HCT116 (cell line): ENCODE measurements at regions not wholly inside any gene's neighbourhood (a gene's known extent, or its start where the extent isn't known, plus 50 kb on each side); places are given as distances from the start of the nearest gene placed in this dataset.

Source experiments
- ATAC-seq: fragments of 200-7000 bp; cut with Tn5 transposase; 2 replicates; pipeline ENCODE4 v1.9.1; 2020; ENCODE audit warnings: mild to moderate bottlenecking, moderate library complexity
- BruUV-seq: library from RNA; stranded (reverse); fragments of 400-500 nt; replicated peaks from 2 replicates; lab custom pipeline; 2021; lab: Mats Ljungman, UMichigan
- CTCF ChIA-PET: fragments of 300-600 bp; sonication (Branson Sonifier 250); formaldehyde crosslinking; loops from one replicate; lab custom pipeline; 2021; ENCODE audit warnings: antibody characterized with exemption; lab: Charles Lee
- POLR2A ChIA-PET: fragments of 300-600, 350-600 bp; sonication (Branson Sonifier 250); formaldehyde crosslinking; loops from one replicate; lab custom pipeline; 2021; ENCODE audit warnings: antibody characterized with exemption; lab: Charles Lee
- RAD21 ChIA-PET, 2 experiments: fragments of 300-600 bp; sonication (Branson Sonifier 250); formaldehyde crosslinking; loops; one replicate each; lab custom pipeline; 2023; ENCODE audit warnings: low total read pairs in 2 of 2; ENCODE audit not compliant: uncharacterized antibody in 2 of 2, unreplicated experiment in 2 of 2, low non-redundant PET in 1 of 2; lab: Charles Lee
- DNase-seq: peaks from one replicate; pipeline ENCODE4 v3.0.0-alpha.2; 2010; ENCODE audit warnings: low read depth, low spot score
- H2AFZ ChIP-seq: fragments of 200-600 bp; shearing (Covaris generic), sonication (generic); 2 replicates; pipeline ENCODE4 v1.6.1; 2017; ENCODE audit warnings: low read depth, mixed run types, mixed read lengths, antibody characterized with exemption, low read length; ENCODE audit not compliant: poor library complexity, severe bottlenecking
- H3K27ac ChIP-seq: 2 replicates; pipeline ENCODE4 v1.5.1; 2012; ENCODE audit warnings: low read depth, low read length
- H3K27me3 ChIP-seq: fragments of 200-600 bp; sonication (generic); 2 replicates; pipeline ENCODE4 v1.6.1; 2016; ENCODE audit warnings: mixed run types, low read length, mixed read lengths; ENCODE audit not compliant: insufficient read depth
- H3K36me3 ChIP-seq, 2 experiments: fragments of 200-500 bp in 1 of 2; fragments of 200-600 bp in 1 of 2; sonication (Bioruptor generic) in 1 of 2; sonication (generic) in 1 of 2; 2 replicates each; pipeline versions ENCODE4 v1.5.1 to v1.6.1; 2014 to 2016; ENCODE audit warnings: low read length in 2 of 2, inconsistent platforms in 1 of 2, mixed read lengths in 1 of 2, mixed run types in 1 of 2; ENCODE audit not compliant: insufficient read depth in 2 of 2, control insufficient read depth in 1 of 2
- H3K4me1 ChIP-seq, 2 experiments: fragments of 200-600 bp in 1 of 2; sonication (generic) in 1 of 2; 2 replicates each; pipeline versions ENCODE4 v1.5.1 to v1.6.1; 2012 to 2017; ENCODE audit warnings: low read length in 2 of 2, inconsistent platforms in 1 of 2, mild to moderate bottlenecking in 1 of 2, mixed read lengths in 1 of 2, mixed run types in 1 of 2, moderate library complexity in 1 of 2; ENCODE audit not compliant: insufficient read depth in 2 of 2, control insufficient read depth in 1 of 2
- H3K4me2 ChIP-seq: fragments of 200-600 bp; sonication (generic); 2 replicates; pipeline ENCODE4 v1.6.1; 2017; ENCODE audit warnings: mixed run types, low read length, mixed read lengths
- H3K4me3 ChIP-seq, 2 experiments: fragments of 200-600 bp in 1 of 2; sonication (generic) in 1 of 2; replicated peaks in 1 of 2; 2 replicates each; pipeline ENCODE4 v1.5.1; 2011 to 2016; ENCODE audit warnings: low read length in 2 of 2, control low read depth in 1 of 2, low read depth in 1 of 2, mild to moderate bottlenecking in 1 of 2, mixed read lengths in 1 of 2, mixed run types in 1 of 2
- H3K79me2 ChIP-seq: fragments of 200-600 bp; sonication (generic); 2 replicates; pipeline ENCODE4 v1.6.1; 2017; ENCODE audit warnings: mild to moderate bottlenecking, mixed run types, low read length, moderate library complexity, mixed read lengths; ENCODE audit not compliant: insufficient read depth
- H3K9ac ChIP-seq: fragments of 200-600 bp; sonication (generic); 2 replicates; pipeline ENCODE4 v1.6.1; 2016; ENCODE audit warnings: low read length, mixed read lengths
- H3K9me2 ChIP-seq: fragments of 200-600 bp; sonication (generic), shearing (Covaris generic); 2 replicates; pipeline ENCODE4 v1.6.1; 2017; ENCODE audit warnings: mixed run types, mild to moderate bottlenecking, moderate library complexity; ENCODE audit not compliant: insufficient read depth
- H3K9me3 ChIP-seq, 2 experiments: fragments of 200-500 bp in 1 of 2; fragments of 200-600 bp in 1 of 2; sonication (Bioruptor generic) in 1 of 2; sonication (generic) in 1 of 2; 2 replicates each; pipeline ENCODE4 v1.6.1; 2014 to 2017; ENCODE audit warnings: low read length in 2 of 2, mixed read lengths in 2 of 2, inconsistent platforms in 1 of 2, low read depth in 1 of 2, mild to moderate bottlenecking in 1 of 2, mixed run types in 1 of 2, moderate library complexity in 1 of 2; ENCODE audit not compliant: control insufficient read depth in 1 of 2, insufficient read depth in 1 of 2
- H4K20me1 ChIP-seq: fragments of 200-600 bp; sonication (generic), shearing (Covaris generic); 2 replicates; pipeline ENCODE4 v1.6.1; 2017; ENCODE audit warnings: mixed run types, mild to moderate bottlenecking, moderate library complexity; ENCODE audit not compliant: insufficient read depth
- ATF3 ChIP-seq: IDR thresholded peaks from 2 replicates; pipeline ENCODE4 v1.6.1; 2012
- CEBPB ChIP-seq: IDR thresholded peaks from 2 replicates; pipeline ENCODE4 v1.6.1; 2012; ENCODE audit warnings: low read depth
- CTCF ChIP-seq, 3 experiments: fragments of 200-600 bp in 1 of 3; sonication (generic) in 1 of 3; IDR thresholded peaks in 2 of 3; conservative IDR thresholded peaks in 1 of 3; 2 replicates each; pipeline ENCODE4 v1.5.1; 2012 to 2017; ENCODE audit warnings: low read depth in 2 of 3, low read length in 2 of 3, antibody characterized with exemption in 1 of 3, borderline replicate concordance in 1 of 3, control low read depth in 1 of 3, mild to moderate bottlenecking in 1 of 3, mixed read lengths in 1 of 3, mixed run types in 1 of 3, moderate library complexity in 1 of 3; ENCODE audit not compliant: insufficient read depth in 1 of 3
- EGR1 ChIP-seq: IDR thresholded peaks from 2 replicates; pipeline ENCODE4 v1.6.1; 2012; ENCODE audit warnings: low read depth
- EZH2 ChIP-seq: fragments of 200-600 bp; sonication (generic); IDR thresholded peaks from 2 replicates; pipeline ENCODE4 v1.6.1; 2017; ENCODE audit warnings: antibody characterized with exemption, mixed run types
- EZH2phosphoT487 ChIP-seq: fragments of 200-600 bp; IDR thresholded peaks from 2 replicates; pipeline ENCODE4 v1.6.1; 2018; ENCODE audit warnings: antibody characterized with exemption, borderline replicate concordance
- FOSL1 ChIP-seq: IDR thresholded peaks from 2 replicates; pipeline ENCODE4 v1.6.1; 2012; ENCODE audit warnings: low read depth
- JUND ChIP-seq: IDR thresholded peaks from 2 replicates; pipeline ENCODE4 v1.6.1; 2012
- MAX ChIP-seq: IDR thresholded peaks from 2 replicates; pipeline ENCODE4 v1.6.1; 2012
- POLR2A ChIP-seq: IDR thresholded peaks from 2 replicates; pipeline ENCODE4 v1.7.0; 2011; ENCODE audit warnings: borderline replicate concordance; ENCODE audit not compliant: insufficient read depth, insufficient read length; ENCODE audit errors: extremely low read depth
- POLR2AphosphoS5 ChIP-seq: IDR thresholded peaks from 2 replicates; pipeline ENCODE4 v1.6.1; 2011; ENCODE audit warnings: mild to moderate bottlenecking, low read depth, low read length, moderate library complexity
- SIN3A ChIP-seq: IDR thresholded peaks from 2 replicates; pipeline ENCODE4 v1.6.1; 2012; ENCODE audit warnings: low read depth
- TCF7L2 ChIP-seq: IDR thresholded peaks from 2 replicates; pipeline ENCODE4 v1.7.0; 2011; ENCODE audit warnings: borderline replicate concordance, inconsistent platforms; ENCODE audit not compliant: insufficient read depth, insufficient read length; ENCODE audit errors: extremely low read depth
- YY1 ChIP-seq: IDR thresholded peaks from 2 replicates; pipeline ENCODE4 v1.6.1; 2011; ENCODE audit warnings: low read length, low read depth, moderate library complexity, mild to moderate bottlenecking; ENCODE audit not compliant: insufficient replicate concordance; ENCODE audit errors: extremely low read depth
- ZBTB33 ChIP-seq: IDR thresholded peaks from 2 replicates; pipeline ENCODE4 v1.6.1; 2011; ENCODE audit warnings: mild to moderate bottlenecking, low read length, moderate library complexity; ENCODE audit not compliant: insufficient replicate concordance; ENCODE audit errors: extremely low read depth
- intact Hi-C: fragments of 100-400 bp; cut with micrococcal nuclease; formaldehyde crosslinking; loops from 2 replicates; pipeline ENCODE4 v1.10.0; 2022

- H3K9ac ChIP-seq, result no peak overlapping the region
- H3K27me3 ChIP-seq, result no peaks in the 10 kb centered on the region
- H3K36me3 ChIP-seq, result no peaks in the 10 kb centered on the region
- ChIA-PET CTCF (no interaction called here), POLR2A (no interaction called here), RAD21 (no interaction called here)
- ATAC-seq (no peak), DNase-seq (no peak)
- H3K79me2 ChIP-seq, result no peaks in the 10 kb centered on the region
- TF ChIP-seq EGR1 (no peak), JUND (no peak), SIN3A (no peak), ATF3 (no peak), EZH2 (no peak), YY1 (no peak), POLR2A (no peak), POLR2AphosphoS5 (no peak), CTCF (IDR thresholded peaks at IDR 0.05 in 2 of 3, conservative IDR thresholded peaks at IDR 0.05 in 1 of 3; ENCODE audit: borderline replicate concordance in 1 of 3, insufficient read depth in 1 of 3, low read depth in 2 of 3, low read length in 2 of 3) (no peak), CEBPB (no peak), TCF7L2 (no peak), MAX (no peak), FOSL1 (no peak), ZBTB33 (no peak), EZH2phosphoT487 (no peak)
- no peaks in the 10 kb centered on the region for H3K9me2 ChIP-seq
- intact Hi-C loops, result loop anchor here (5.0 kb wide), 2 partner anchors 592 to 887 kb away; no protein-coding TSS in a partner anchor
- no peaks in the 10 kb centered on the region for H4K20me1 ChIP-seq
- no peak overlapping the region for H3K4me3 ChIP-seq
- no peak overlapping the region for H3K4me2 ChIP-seq
- H3K4me1 ChIP-seq, result peaks cover 2 to 11% of the 10 kb centered on the region in 2 experiments; a peak in 3 of 4 replicates
- no peaks in the 10 kb centered on the region for H3K9me3 ChIP-seq
- H3K27ac ChIP-seq, result no peak overlapping the region
- no peak overlapping the region for H2AFZ ChIP-seq
- no TSS peak for BruUV-seq
Measured at GRCh38 chr14:89029961-89030694, 205.7 kb downstream of the TTC8 start.
